PC-3 (cell line): ENCODE measurements at regions not wholly inside any gene's neighbourhood (a gene's known extent, or its start where the extent isn't known, plus 50 kb on each side); places are given as distances from the start of the nearest gene placed in this dataset.

Experiments
- EZH2 ChIP-seq: fragments of 300-600 bp; sonication (generic); IDR thresholded peaks from one replicate; pipeline ENCODE4 v1.6.1; 2017; ENCODE audit warnings: antibody characterized with exemption, mild to moderate bottlenecking, low read length; ENCODE audit not compliant: unreplicated experiment
- TF ChIP-seq, protein P1 (sequence below): fragments of 300-600 bp; sonication (generic); conservative IDR thresholded peaks from 2 replicates; pipeline ENCODE4 v1.5.1; 2017; ENCODE audit warnings: antibody characterized with exemption, low read depth, mild to moderate bottlenecking, low read length

DNA sequence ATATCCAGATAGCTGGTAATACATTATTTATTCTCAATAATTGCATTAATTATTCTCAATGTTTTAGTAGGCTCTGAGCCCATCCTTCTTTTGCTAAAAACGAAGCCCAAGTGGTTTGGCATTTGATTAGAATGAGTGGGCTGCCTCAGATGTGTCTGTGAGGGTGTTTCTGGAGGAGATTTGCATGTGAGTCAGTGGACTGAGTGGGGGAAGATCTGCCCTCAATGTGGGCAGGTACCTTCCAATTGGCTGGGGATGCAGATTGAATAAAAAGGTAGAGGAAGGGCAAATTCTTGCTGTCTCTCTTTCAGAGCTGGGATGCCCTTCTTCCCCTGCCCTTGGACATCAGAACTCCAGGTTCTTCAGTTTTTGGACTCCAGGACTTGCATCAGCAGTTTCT is 290.6 kb upstream of the SMIM30 start:
- no peak for TF ChIP-seq EZH2
- TF ChIP-seq, protein P1, sequence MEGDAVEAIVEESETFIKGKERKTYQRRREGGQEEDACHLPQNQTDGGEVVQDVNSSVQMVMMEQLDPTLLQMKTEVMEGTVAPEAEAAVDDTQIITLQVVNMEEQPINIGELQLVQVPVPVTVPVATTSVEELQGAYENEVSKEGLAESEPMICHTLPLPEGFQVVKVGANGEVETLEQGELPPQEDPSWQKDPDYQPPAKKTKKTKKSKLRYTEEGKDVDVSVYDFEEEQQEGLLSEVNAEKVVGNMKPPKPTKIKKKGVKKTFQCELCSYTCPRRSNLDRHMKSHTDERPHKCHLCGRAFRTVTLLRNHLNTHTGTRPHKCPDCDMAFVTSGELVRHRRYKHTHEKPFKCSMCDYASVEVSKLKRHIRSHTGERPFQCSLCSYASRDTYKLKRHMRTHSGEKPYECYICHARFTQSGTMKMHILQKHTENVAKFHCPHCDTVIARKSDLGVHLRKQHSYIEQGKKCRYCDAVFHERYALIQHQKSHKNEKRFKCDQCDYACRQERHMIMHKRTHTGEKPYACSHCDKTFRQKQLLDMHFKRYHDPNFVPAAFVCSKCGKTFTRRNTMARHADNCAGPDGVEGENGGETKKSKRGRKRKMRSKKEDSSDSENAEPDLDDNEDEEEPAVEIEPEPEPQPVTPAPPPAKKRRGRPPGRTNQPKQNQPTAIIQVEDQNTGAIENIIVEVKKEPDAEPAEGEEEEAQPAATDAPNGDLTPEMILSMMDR = no peak
